ENCODE measurements at regions not wholly inside any gene's neighbourhood (a gene's known extent, or its start where the extent isn't known, plus 50 kb on each side); places are given as distances from the start of the nearest gene placed in this dataset.

- H3K36me3 Mint-ChIP-seq (ENCODE audit: low read depth), result no peaks in the 10 kb centered on the region
- H3K27me3 Mint-ChIP-seq, result peaks cover 13% of the 10 kb centered on the region
- no peaks in the 10 kb centered on the region for H3K4me1 Mint-ChIP-seq
- H3K9me3 Mint-ChIP-seq, result no peaks in the 10 kb centered on the region
- CTCF ChIA-PET, result no interaction called here
- POLR2A ChIA-PET, result no interaction called here
- DNase-seq, result no peak
- H3K27ac Mint-ChIP-seq, result no peak overlapping the region
- H3K4me3 Mint-ChIP-seq, result no peak overlapping the region
Observed at GRCh38 chr17:62913991-62914570, 52.0 kb upstream of the TANC2 start.

- no peaks in the 10 kb centered on the region for H3K36me3 Mint-ChIP-seq (ENCODE audit: low read depth)
- H3K27me3 Mint-ChIP-seq, result peaks cover 17% of the 10 kb centered on the region
- H3K4me1 Mint-ChIP-seq, result no peaks in the 10 kb centered on the region
- no peaks in the 10 kb centered on the region for H3K9me3 Mint-ChIP-seq
- CTCF ChIA-PET, result no interaction called here
- DNase-seq, result no peak
- no peak overlapping the region for H3K4me3 Mint-ChIP-seq
- POLR2A ChIA-PET, result no interaction called here
- H3K27ac Mint-ChIP-seq, result no peak overlapping the region
Observed at GRCh38 chr17:62912363-62912762, 53.7 kb upstream of the TANC2 start.

- ChIA-PET CTCF (no interaction called here), POLR2A (no interaction called here)
- H3K36me3 Mint-ChIP-seq (ENCODE audit: low read depth), result no peaks in the 10 kb centered on the region
- H3K4me3 Mint-ChIP-seq, result no peak overlapping the region
- H3K27me3 Mint-ChIP-seq, result peaks cover 20% of the 10 kb centered on the region
- no peaks in the 10 kb centered on the region for H3K4me1 Mint-ChIP-seq
- no peaks in the 10 kb centered on the region for H3K9me3 Mint-ChIP-seq
- DNase-seq, result no peak
- no peak overlapping the region for H3K27ac Mint-ChIP-seq
Observed at GRCh38 chr17:62911114-62911513, 54.9 kb upstream of the TANC2 start.

GRCh38 chr17:62910277-62910676 is 55.8 kb upstream of the TANC2 start:
- no peak overlapping the region for H3K4me3 Mint-ChIP-seq
- H3K9me3 Mint-ChIP-seq, result no peaks in the 10 kb centered on the region
- ChIA-PET POLR2A (no interaction called here), CTCF (no interaction called here)
- H3K27me3 Mint-ChIP-seq, result peaks cover 20% of the 10 kb centered on the region
- DNase-seq, result no peak
- H3K4me1 Mint-ChIP-seq, result no peaks in the 10 kb centered on the region
- H3K36me3 Mint-ChIP-seq (ENCODE audit: low read depth), result no peaks in the 10 kb centered on the region
- H3K27ac Mint-ChIP-seq, result no peak overlapping the region

GRCh38 chr17:62907961-62908360 is 58.1 kb upstream of the TANC2 start:
- Mint-ChIP-seq H3K27ac (no peak overlapping the region), H3K27me3 (peaks cover 16% of the 10 kb centered on the region), H3K9me3 (no peaks in the 10 kb centered on the region), H3K4me3 (no peak overlapping the region), H3K36me3 (ENCODE audit: low read depth) (no peaks in the 10 kb centered on the region), H3K4me1 (no peaks in the 10 kb centered on the region)
- POLR2A ChIA-PET, result no interaction called here
- DNase-seq, result no peak
- CTCF ChIA-PET, result no interaction called here

- H3K27me3 Mint-ChIP-seq, result peaks cover 16% of the 10 kb centered on the region
- ChIA-PET CTCF (interaction anchor here (0.6 kb wide), 1 partner anchor 377 kb away, joined by 3 read pairs; no protein-coding TSS in a partner anchor), POLR2A (no interaction called here)
- no peaks in the 10 kb centered on the region for H3K9me3 Mint-ChIP-seq
- no peak for DNase-seq
- H3K27ac Mint-ChIP-seq, result no peak overlapping the region
- H3K4me3 Mint-ChIP-seq, result no peak overlapping the region
- H3K36me3 Mint-ChIP-seq (ENCODE audit: low read depth), result no peaks in the 10 kb centered on the region
- H3K4me1 Mint-ChIP-seq, result no peaks in the 10 kb centered on the region
Observed at GRCh38 chr17:62906881-62907280, 59.2 kb upstream of the TANC2 start.

GRCh38 chr17:62905233-62905632 is 60.8 kb upstream of the TANC2 start:
- DNase-seq, result no peak
- POLR2A ChIA-PET, result no interaction called here
- H3K4me3 Mint-ChIP-seq, result no peak overlapping the region

GRCh38 chr17:62902531-62903220 is 63.4 kb upstream of the TANC2 start:
- no peak overlapping the region for H3K27ac Mint-ChIP-seq
- H3K27me3 Mint-ChIP-seq, result peaks cover 3% of the 10 kb centered on the region
- no peak overlapping the region for H3K4me3 Mint-ChIP-seq
- H3K9me3 Mint-ChIP-seq, result no peaks in the 10 kb centered on the region
- DNase-seq, result no peak
- CTCF ChIA-PET, result no interaction called here
- POLR2A ChIA-PET, result no interaction called here
- H3K4me1 Mint-ChIP-seq, result no peaks in the 10 kb centered on the region
- no peaks in the 10 kb centered on the region for H3K36me3 Mint-ChIP-seq (ENCODE audit: low read depth)

More at GRCh38 chr17:62905233-62905632, 60.8 kb upstream of the TANC2 start:
- H3K27me3 Mint-ChIP-seq, result peaks cover 7% of the 10 kb centered on the region
- H3K4me1 Mint-ChIP-seq, result no peaks in the 10 kb centered on the region
- CTCF ChIA-PET, result no interaction called here
- no peak overlapping the region for H3K27ac Mint-ChIP-seq
- no peaks in the 10 kb centered on the region for H3K9me3 Mint-ChIP-seq
- H3K36me3 Mint-ChIP-seq (ENCODE audit: low read depth), result no peaks in the 10 kb centered on the region

- H3K4me3 Mint-ChIP-seq, result no peak overlapping the region
- CTCF ChIA-PET, result no interaction called here
- DNase-seq, result no peak
- no peaks in the 10 kb centered on the region for H3K9me3 Mint-ChIP-seq
- POLR2A ChIA-PET, result no interaction called here
- H3K4me1 Mint-ChIP-seq, result no peaks in the 10 kb centered on the region
- H3K27me3 Mint-ChIP-seq, result no peaks in the 10 kb centered on the region
- H3K36me3 Mint-ChIP-seq (ENCODE audit: low read depth), result no peaks in the 10 kb centered on the region
- no peak overlapping the region for H3K27ac Mint-ChIP-seq
Observed at GRCh38 chr17:62901544-62901943, 64.5 kb upstream of the TANC2 start.

- CTCF ChIA-PET, result no interaction called here
- Mint-ChIP-seq H3K27ac (no peak overlapping the region), H3K27me3 (no peaks in the 10 kb centered on the region), H3K9me3 (no peaks in the 10 kb centered on the region), H3K4me1 (no peaks in the 10 kb centered on the region), H3K4me3 (no peak overlapping the region), H3K36me3 (ENCODE audit: low read depth) (no peaks in the 10 kb centered on the region)
- POLR2A ChIA-PET, result no interaction called here
- no peak for DNase-seq
Observed at GRCh38 chr17:62900096-62900495, 65.9 kb upstream of the TANC2 start.

GRCh38 chr17:62899361-62899760 is 66.7 kb upstream of the TANC2 start:
- no peaks in the 10 kb centered on the region for H3K36me3 Mint-ChIP-seq (ENCODE audit: low read depth)
- no peak overlapping the region for H3K4me3 Mint-ChIP-seq
- H3K4me1 Mint-ChIP-seq, result no peaks in the 10 kb centered on the region
- H3K27ac Mint-ChIP-seq, result no peak overlapping the region
- no peak for DNase-seq
- ChIA-PET POLR2A (no interaction called here), CTCF (no interaction called here)
- no peaks in the 10 kb centered on the region for H3K27me3 Mint-ChIP-seq
- H3K9me3 Mint-ChIP-seq, result no peaks in the 10 kb centered on the region

- POLR2A ChIA-PET, result no interaction called here
- H3K36me3 Mint-ChIP-seq (ENCODE audit: low read depth), result no peaks in the 10 kb centered on the region
Observed at GRCh38 chr17:62898239-62898864, 67.7 kb upstream of the TANC2 start.

GRCh38 chr17:62897706-62898105 is 68.3 kb upstream of the TANC2 start:
- no peak overlapping the region for H3K4me3 Mint-ChIP-seq
- H3K27ac Mint-ChIP-seq, result no peak overlapping the region
- DNase-seq, result no peak
- no peaks in the 10 kb centered on the region for H3K9me3 Mint-ChIP-seq
- H3K4me1 Mint-ChIP-seq, result peaks cover 9% of the 10 kb centered on the region
- POLR2A ChIA-PET, result no interaction called here
- CTCF ChIA-PET, result no interaction called here
- H3K27me3 Mint-ChIP-seq, result no peaks in the 10 kb centered on the region
- H3K36me3 Mint-ChIP-seq (ENCODE audit: low read depth), result no peaks in the 10 kb centered on the region

More at GRCh38 chr17:62898239-62898864, 67.7 kb upstream of the TANC2 start:
- Mint-ChIP-seq H3K27ac (no peak overlapping the region), H3K27me3 (no peaks in the 10 kb centered on the region), H3K9me3 (no peaks in the 10 kb centered on the region), H3K4me3 (no peak overlapping the region), H3K4me1 (peaks cover 4% of the 10 kb centered on the region)
- no peak for DNase-seq
- CTCF ChIA-PET, result no interaction called here

Data from activated CD4-positive, alpha-beta memory T cell treated with anti-CD3 and anti-CD28 coated beads, Interleukin-2, amount 10 ng/mL, durations not matched to agents 7 days and 5 days (primary cell).